Mammary epithelial cell (primary cell): ENCODE measurements at regions not wholly inside any gene's neighbourhood (a gene's known extent, or its start where the extent isn't known, plus 50 kb on each side); places are given as distances from the start of the nearest gene placed in this dataset.

Experiments
- EZH2 ChIP-seq: IDR thresholded peaks from 2 replicates; pipeline ENCODE4 v1.6.1; 2012; ENCODE audit warnings: low read length, inconsistent platforms, borderline replicate concordance
- TF ChIP-seq, protein P1 (sequence below), 2 donors: IDR thresholded peaks in 1 of 2; conservative IDR thresholded peaks in 1 of 2; 2 replicates each; pipeline ENCODE4 v1.5.1; 2011 to 2012; ENCODE audit warnings: inconsistent platforms in 2 of 2, low read length in 2 of 2, mild to moderate bottlenecking in 2 of 2, control low read depth in 1 of 2, low read depth in 1 of 2; ENCODE audit not compliant: insufficient read depth in 1 of 2; ENCODE audit errors: extremely low read depth in 1 of 2

DNA sequence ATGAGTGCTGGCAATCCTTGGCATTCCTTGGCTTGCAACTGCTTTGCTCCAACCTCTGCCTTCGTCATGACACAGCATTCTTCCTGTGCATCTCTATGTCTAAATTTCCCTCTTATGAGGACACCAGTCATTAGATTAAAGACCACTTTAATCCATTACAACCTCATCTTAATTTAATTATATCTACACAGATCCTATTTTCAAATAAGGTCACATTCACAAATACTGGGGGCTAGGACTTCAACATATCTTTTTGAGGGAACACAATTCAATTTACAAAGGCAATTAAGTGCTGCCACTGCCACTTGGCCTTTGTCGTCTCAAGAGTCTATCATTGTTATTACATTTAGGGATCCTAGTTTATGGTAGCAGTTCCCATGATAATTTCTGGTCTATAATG is 163.7 kb upstream of the PPP1R2C start:
- TF ChIP-seq, protein P1, sequence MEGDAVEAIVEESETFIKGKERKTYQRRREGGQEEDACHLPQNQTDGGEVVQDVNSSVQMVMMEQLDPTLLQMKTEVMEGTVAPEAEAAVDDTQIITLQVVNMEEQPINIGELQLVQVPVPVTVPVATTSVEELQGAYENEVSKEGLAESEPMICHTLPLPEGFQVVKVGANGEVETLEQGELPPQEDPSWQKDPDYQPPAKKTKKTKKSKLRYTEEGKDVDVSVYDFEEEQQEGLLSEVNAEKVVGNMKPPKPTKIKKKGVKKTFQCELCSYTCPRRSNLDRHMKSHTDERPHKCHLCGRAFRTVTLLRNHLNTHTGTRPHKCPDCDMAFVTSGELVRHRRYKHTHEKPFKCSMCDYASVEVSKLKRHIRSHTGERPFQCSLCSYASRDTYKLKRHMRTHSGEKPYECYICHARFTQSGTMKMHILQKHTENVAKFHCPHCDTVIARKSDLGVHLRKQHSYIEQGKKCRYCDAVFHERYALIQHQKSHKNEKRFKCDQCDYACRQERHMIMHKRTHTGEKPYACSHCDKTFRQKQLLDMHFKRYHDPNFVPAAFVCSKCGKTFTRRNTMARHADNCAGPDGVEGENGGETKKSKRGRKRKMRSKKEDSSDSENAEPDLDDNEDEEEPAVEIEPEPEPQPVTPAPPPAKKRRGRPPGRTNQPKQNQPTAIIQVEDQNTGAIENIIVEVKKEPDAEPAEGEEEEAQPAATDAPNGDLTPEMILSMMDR (conservative IDR thresholded peaks at IDR 0.05 in 1 of 2, IDR thresholded peaks at IDR 0.05 in 1 of 2; ENCODE audit: extremely low read depth in 1 of 2, insufficient read depth in 1 of 2, low read depth in 1 of 2, low read length in 2 of 2), result no peak
- TF ChIP-seq EZH2, result no peak
